Activated naive CD8-positive, alpha-beta T cell treated with anti-CD3 and anti-CD28 coated beads, Interleukin-2, amount 10 ng/mL, durations not matched to agents 7 days and 5 days (primary cell): ENCODE measurements at regions not wholly inside any gene's neighbourhood (a gene's known extent, or its start where the extent isn't known, plus 50 kb on each side); places are given as distances from the start of the nearest gene placed in this dataset.

Experiments
- ATAC-seq: fragments of 150-1000 bp; cut with Tn5 transposase; one replicate; pipeline ENCODE4 v1.10.0; 2021; ENCODE audit warnings: low read depth, moderate library complexity
- POLR2A ChIA-PET: fragments of 350-600 bp; sonication (Branson Sonifier 250); formaldehyde crosslinking; loops from one replicate; lab custom pipeline; 2021; ENCODE audit warnings: antibody characterized with exemption; lab: Charles Lee
- DNase-seq: peaks from one replicate; pipeline ENCODE4 v3.0.0; 2021
- H3K27ac Mint-ChIP-seq: one replicate; pipeline ENCODE4 v1.8.0; 2022; ENCODE audit warnings: mild to moderate bottlenecking, mixed read lengths
- H3K27me3 Mint-ChIP-seq: one replicate; pipeline ENCODE4 v1.8.0; 2022; ENCODE audit warnings: mild to moderate bottlenecking, moderate library complexity, mixed read lengths
- H3K36me3 Mint-ChIP-seq: one replicate; pipeline ENCODE4 v1.8.0; 2021; ENCODE audit warnings: mild to moderate bottlenecking, mixed read lengths
- H3K4me1 Mint-ChIP-seq: one replicate; pipeline ENCODE4 v1.8.0; 2021; ENCODE audit warnings: mixed read lengths
- H3K4me3 Mint-ChIP-seq: one replicate; pipeline ENCODE4 v1.8.0; 2022; ENCODE audit warnings: mild to moderate bottlenecking, moderate library complexity, mixed read lengths
- H3K9me3 Mint-ChIP-seq: one replicate; pipeline ENCODE4 v1.8.0; 2021; ENCODE audit warnings: mixed read lengths

DNA sequence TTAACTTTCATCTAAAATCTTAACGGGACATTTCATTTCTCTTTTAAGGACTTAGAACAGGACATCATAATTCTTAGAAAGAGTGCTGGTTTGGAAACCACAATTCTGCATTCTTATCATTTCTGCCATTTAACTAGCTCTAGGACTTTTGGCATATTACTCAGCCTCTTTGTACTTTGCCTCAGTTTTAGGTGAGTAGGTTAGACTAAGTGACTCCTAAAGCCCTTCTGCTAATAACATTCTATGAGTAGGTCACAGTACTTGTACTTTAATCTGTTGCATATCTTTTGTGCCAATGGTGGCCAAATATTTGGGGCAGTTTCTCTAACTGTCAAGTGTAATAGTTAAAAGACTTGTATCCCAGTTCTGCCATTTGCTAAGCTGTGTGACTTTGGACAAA lies 115.4 kb upstream of the NUDT6 start:
- peaks cover 25% of the 10 kb centered on the region for H3K36me3 Mint-ChIP-seq
- H3K27ac Mint-ChIP-seq = no peak overlapping the region
- H3K27me3 Mint-ChIP-seq = no peaks in the 10 kb centered on the region
- no peak overlapping the region for H3K4me3 Mint-ChIP-seq
- ATAC-seq (no peak), DNase-seq (no peak)
- POLR2A ChIA-PET = no interaction called here
- H3K4me1 Mint-ChIP-seq = peaks cover 4% of the 10 kb centered on the region
- H3K9me3 Mint-ChIP-seq = peaks cover 4% of the 10 kb centered on the region

DNA sequence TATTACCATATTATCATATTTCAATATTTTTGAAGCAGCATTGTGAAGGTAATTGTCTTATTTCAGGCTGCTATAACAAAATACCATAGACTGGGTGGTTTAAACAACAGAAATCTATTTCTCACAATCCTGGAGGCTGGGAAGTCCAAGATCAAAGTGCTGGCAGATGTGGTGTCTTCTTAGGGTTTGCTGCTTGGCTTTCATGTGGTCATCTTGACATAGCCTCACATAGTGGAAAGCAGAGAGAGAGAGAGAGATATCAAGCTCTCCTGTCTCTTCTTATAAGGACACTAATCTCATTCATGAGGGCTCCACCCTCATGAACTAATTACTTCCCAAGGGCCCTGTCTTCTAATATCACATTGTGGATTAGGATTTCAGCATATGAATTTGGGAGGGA lies 119.7 kb upstream of the NUDT6 start:
- DNase-seq = no peak
- no peak overlapping the region for H3K27ac Mint-ChIP-seq
- H3K4me1 Mint-ChIP-seq = peaks cover 9% of the 10 kb centered on the region
- POLR2A ChIA-PET = no interaction called here
- H3K36me3 Mint-ChIP-seq = peaks cover 41% of the 10 kb centered on the region
- no peaks in the 10 kb centered on the region for H3K27me3 Mint-ChIP-seq
- no peak for ATAC-seq
- no peak overlapping the region for H3K4me3 Mint-ChIP-seq
- peaks cover 8% of the 10 kb centered on the region for H3K9me3 Mint-ChIP-seq

DNA sequence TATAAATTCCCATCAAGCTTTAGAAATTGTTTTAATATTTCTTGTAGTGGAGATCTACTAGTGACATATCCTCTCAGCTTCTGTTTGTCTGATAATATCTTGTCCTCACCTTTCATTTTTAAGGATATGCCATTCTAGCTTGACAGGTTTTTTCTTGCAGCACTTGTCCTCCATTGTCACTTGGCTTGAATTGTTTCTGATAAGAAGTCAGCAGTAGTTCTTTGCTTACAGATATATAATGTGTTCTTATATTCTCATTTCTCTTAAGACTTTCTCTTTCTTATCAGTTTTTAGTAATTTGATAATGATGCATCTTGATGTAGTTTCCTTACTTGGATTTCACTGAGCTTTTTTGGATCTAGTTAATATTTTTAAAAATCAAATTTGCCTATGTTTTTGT lies 120.6 kb upstream of the NUDT6 start:
- H3K4me3 Mint-ChIP-seq = no peak overlapping the region
- DNase-seq (no peak), ATAC-seq (no peak)
- peaks cover 10% of the 10 kb centered on the region for H3K4me1 Mint-ChIP-seq
- peaks cover 12% of the 10 kb centered on the region for H3K9me3 Mint-ChIP-seq
- no peaks in the 10 kb centered on the region for H3K27me3 Mint-ChIP-seq
- H3K27ac Mint-ChIP-seq = no peak overlapping the region
- POLR2A ChIA-PET = no interaction called here
- H3K36me3 Mint-ChIP-seq = peaks cover 48% of the 10 kb centered on the region

DNA sequence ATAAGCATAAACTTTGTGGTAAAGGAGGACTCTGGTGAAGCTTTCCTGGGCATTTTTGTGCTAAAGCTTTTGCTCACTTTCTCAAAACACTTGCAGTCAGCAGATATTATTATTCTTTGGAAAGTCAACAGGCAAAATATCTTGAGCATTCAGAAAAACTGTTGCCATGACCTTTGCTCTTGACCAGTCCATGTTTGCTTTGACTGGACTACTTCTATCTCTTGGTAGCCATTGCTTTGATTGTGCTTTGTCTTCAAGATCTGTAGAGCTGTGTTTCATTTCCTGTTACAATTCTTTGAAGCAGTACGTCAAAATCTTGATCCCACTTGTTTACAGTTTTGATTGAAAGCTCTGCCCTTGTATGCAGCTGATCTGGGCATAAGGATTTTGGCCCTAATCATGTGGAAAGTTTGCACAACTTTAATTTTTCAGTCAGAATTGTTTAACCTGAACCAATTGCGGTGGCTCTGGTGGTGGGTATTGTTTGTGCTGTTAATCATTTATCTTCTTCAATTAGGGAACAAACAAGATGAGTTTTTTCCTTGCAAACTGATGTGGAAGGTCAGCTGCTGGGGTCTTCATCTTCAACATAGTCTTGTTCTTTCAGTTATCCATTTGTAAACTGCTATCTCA lies 121.5 kb upstream of the NUDT6 start:
- Mint-ChIP-seq H3K4me1 (peaks cover 11% of the 10 kb centered on the region), H3K9me3 (peaks cover 21% of the 10 kb centered on the region), H3K36me3 (peaks cover 56% of the 10 kb centered on the region), H3K4me3 (no peak overlapping the region), H3K27ac (no peak overlapping the region), H3K27me3 (no peaks in the 10 kb centered on the region)
- POLR2A ChIA-PET = no interaction called here
- DNase-seq (no peak), ATAC-seq (no peak)

DNA sequence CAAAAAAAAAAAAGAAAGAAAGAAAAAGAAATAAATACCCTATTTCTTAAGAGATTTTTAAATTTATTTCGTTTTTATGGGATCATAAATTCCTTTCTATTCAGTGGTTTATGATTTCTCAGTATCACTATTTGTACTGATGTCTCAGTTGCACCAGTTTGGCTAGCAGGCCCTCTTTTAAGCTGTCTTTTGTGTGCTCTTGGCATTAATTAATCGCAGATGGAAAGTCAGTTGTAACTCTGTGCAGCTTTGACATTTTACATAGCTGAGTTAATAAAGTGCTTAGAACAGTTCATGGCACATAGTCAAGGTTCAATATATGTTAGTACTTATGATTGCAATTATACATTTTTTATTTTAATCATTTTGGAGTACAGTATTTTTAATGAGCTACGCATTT lies 123.7 kb upstream of the NUDT6 start:
- no peaks in the 10 kb centered on the region for H3K27me3 Mint-ChIP-seq
- no peak overlapping the region for H3K27ac Mint-ChIP-seq
- POLR2A ChIA-PET = no interaction called here
- H3K9me3 Mint-ChIP-seq = peaks cover 27% of the 10 kb centered on the region
- H3K36me3 Mint-ChIP-seq = peaks cover 59% of the 10 kb centered on the region
- H3K4me1 Mint-ChIP-seq = peaks cover 11% of the 10 kb centered on the region
- ATAC-seq (no peak), DNase-seq (no peak)
- no peak overlapping the region for H3K4me3 Mint-ChIP-seq

DNA sequence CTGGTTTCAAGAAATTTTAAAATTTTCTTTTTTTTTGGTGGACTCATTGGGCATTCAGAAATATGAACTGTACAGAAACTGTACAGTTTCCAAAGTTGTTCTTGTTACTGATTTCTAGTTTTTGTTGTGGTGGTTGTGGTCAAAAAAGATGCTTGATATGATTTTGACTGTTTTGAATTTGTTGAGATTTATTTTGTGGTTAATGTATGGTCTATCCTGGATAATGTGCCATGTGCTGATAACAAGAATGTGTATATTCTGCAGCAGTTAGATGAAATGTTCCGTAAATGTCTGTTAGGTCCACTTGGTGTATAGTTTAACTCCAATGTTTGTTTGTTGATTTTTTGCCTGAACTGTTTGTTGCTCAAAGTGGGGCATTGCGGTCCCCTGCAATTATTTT lies 127.6 kb upstream of the NUDT6 start:
- H3K36me3 Mint-ChIP-seq = peaks cover 61% of the 10 kb centered on the region
- H3K27ac Mint-ChIP-seq = no peak overlapping the region
- peaks cover 27% of the 10 kb centered on the region for H3K9me3 Mint-ChIP-seq
- ATAC-seq (no peak), DNase-seq (no peak)
- no peak overlapping the region for H3K4me3 Mint-ChIP-seq
- POLR2A ChIA-PET = no interaction called here
- peaks cover 2% of the 10 kb centered on the region for H3K4me1 Mint-ChIP-seq
- no peaks in the 10 kb centered on the region for H3K27me3 Mint-ChIP-seq

DNA sequence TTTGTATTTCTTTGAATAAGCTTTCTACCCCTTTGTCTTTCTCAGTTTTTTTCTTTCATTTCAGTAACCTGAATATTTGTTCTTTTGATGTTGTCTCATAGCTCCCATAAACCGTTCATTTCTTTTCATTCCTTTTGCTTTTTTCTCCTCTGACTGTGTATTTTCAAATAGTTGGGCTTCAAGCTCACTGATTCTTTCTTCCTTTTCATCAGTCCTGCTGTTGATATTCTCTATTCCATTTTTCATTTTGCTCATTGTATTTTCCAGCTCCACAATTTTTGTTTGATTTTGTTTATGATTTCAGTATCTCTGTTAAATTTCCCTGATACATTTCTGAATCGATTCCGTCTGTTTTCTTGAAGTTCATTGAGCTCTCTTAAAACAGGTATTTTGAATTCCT lies 129.6 kb upstream of the NUDT6 start:
- no peak overlapping the region for H3K27ac Mint-ChIP-seq
- H3K36me3 Mint-ChIP-seq = peaks cover 56% of the 10 kb centered on the region
- H3K4me1 Mint-ChIP-seq = peaks cover 2% of the 10 kb centered on the region
- POLR2A ChIA-PET = no interaction called here
- ATAC-seq (no peak), DNase-seq (no peak)
- peaks cover 27% of the 10 kb centered on the region for H3K9me3 Mint-ChIP-seq
- no peaks in the 10 kb centered on the region for H3K27me3 Mint-ChIP-seq
- H3K4me3 Mint-ChIP-seq = no peak overlapping the region

DNA sequence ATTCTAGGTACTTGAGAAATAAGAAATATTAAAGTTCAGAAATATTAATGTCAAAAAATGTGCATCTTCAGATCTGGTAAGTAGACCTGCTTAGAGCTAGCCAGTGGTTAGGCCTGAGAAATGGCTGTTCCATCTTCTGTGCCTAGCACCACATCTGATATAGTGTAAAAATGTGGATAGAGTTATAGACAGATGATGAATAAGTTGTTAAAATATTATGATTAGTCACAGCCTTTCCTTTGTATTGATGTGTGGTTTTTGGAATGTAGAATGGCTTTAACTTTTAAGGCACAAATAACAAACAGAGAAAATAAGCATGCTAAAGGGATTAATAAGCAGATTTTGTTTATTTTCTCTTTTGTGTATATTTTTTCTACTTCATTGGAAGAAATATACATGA lies 133.5 kb upstream of the NUDT6 start:
- Mint-ChIP-seq H3K4me1 (no peaks in the 10 kb centered on the region), H3K36me3 (peaks cover 51% of the 10 kb centered on the region), H3K27me3 (no peaks in the 10 kb centered on the region), H3K4me3 (no peak overlapping the region), H3K9me3 (peaks cover 15% of the 10 kb centered on the region), H3K27ac (no peak overlapping the region)
- ATAC-seq (no peak), DNase-seq (no peak)
- POLR2A ChIA-PET = no interaction called here

DNA sequence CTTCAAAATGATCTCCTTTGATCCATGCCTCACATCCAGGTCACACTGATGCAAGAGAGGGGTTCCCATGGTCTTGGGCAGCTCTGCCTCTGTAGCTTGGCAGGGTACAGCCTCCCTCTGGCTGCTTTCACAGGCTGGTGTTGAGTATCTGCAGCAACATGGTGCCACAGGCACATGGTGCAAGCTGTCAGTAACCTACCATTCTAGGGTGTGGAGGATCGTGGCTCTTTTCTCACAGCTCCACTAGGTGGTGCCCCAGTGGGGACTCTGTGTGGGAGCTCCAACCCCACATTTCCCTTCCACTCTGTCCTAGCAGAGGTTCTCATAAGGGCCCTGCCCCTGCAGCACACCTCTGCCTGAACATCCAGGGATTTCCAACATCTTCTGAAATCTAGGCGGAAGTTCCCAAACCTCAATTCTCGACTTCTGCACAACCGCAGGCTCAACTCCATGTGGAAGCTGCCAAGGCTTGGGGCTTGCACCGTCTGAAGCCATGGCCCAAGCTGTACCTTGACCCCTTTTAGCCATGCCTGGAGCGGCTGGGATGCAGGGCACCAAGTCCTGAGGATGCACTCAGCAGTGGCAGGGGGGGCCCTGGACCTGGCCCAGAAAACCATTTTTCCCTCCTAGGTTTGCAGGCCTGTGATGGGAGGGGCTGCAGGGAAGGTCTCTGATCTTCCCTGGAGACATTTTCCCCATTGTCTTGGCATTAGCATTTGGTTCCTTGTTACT lies 137.8 kb upstream of the NUDT6 start:
- peaks cover 6% of the 10 kb centered on the region for H3K9me3 Mint-ChIP-seq
- no peak overlapping the region for H3K27ac Mint-ChIP-seq
- ATAC-seq = no peak
- DNase-seq = no peak
- H3K4me1 Mint-ChIP-seq = no peaks in the 10 kb centered on the region
- no peaks in the 10 kb centered on the region for H3K27me3 Mint-ChIP-seq
- H3K4me3 Mint-ChIP-seq = no peak overlapping the region
- H3K36me3 Mint-ChIP-seq = peaks cover 28% of the 10 kb centered on the region
- POLR2A ChIA-PET = no interaction called here

DNA sequence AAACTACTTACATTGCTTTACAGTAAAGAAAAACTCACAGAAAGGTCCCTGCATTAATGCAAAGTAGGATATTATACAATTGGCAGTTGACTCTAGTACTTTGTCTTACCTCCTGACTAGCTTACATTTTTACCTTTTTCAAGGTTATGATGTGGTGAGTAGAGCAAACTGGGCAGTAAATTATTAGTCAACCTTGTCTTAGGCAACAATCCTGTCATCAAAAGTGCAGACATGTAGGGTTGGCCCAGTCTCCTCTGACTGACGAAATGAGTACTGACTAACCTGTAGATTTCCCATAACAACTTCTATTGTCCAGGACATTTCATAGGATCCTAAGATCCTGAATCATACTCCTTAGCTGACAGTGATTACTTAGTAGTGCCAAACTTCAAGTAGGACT lies 142.0 kb upstream of the NUDT6 start:
- DNase-seq (no peak), ATAC-seq (no peak)
- no peak overlapping the region for H3K4me3 Mint-ChIP-seq
- no peak overlapping the region for H3K27ac Mint-ChIP-seq
- no peaks in the 10 kb centered on the region for H3K27me3 Mint-ChIP-seq
- peaks cover 12% of the 10 kb centered on the region for H3K36me3 Mint-ChIP-seq
- no peaks in the 10 kb centered on the region for H3K4me1 Mint-ChIP-seq
- POLR2A ChIA-PET = no interaction called here
- H3K9me3 Mint-ChIP-seq = peaks cover 2% of the 10 kb centered on the region

DNA sequence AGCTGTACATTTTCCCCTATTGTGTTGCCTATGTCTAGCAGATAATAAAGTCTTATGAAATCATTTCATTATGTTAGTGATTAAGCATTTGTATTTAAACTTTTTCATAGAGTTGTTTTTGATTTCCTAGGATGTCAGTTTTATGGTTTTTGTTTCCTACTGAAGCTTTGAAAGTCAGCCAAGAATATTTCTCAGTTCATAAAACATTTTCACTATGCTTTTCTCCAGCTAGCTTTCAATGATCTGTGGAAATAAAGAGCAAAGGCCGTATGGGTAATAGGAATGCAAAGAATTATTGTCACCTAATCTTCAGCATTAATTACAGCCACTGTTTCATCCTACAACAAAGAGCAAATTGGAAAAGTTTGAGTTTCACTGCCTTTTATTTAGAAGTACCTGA lies 145.7 kb upstream of the NUDT6 start:
- Mint-ChIP-seq H3K4me1 (no peaks in the 10 kb centered on the region), H3K27ac (no peak overlapping the region), H3K4me3 (no peak overlapping the region), H3K9me3 (no peaks in the 10 kb centered on the region), H3K27me3 (no peaks in the 10 kb centered on the region), H3K36me3 (no peaks in the 10 kb centered on the region)
- DNase-seq = no peak
- ATAC-seq = no peak
- POLR2A ChIA-PET = no interaction called here

DNA sequence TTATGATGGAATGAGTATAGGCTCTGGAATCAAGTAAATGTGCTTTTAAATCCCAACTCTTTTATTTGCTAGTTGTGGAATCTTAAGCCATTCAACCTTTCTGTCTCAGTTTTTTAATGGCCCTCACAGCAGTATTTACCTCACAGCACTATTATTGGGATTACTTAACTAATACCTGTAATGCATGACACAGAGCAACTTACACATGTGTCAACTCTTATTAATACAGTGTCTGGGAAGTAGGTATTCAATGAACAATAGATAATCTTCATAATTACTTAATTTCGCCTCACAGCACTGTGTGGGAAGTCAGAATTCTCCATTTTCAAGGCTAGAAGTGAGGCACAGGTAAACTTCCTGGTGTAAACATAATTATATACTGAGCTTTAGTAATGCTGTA lies 149.7 kb upstream of the NUDT6 start:
- H3K4me1 Mint-ChIP-seq = no peaks in the 10 kb centered on the region
- DNase-seq (no peak), ATAC-seq (no peak)
- H3K9me3 Mint-ChIP-seq = no peaks in the 10 kb centered on the region
- H3K27ac Mint-ChIP-seq = no peak overlapping the region
- no peaks in the 10 kb centered on the region for H3K36me3 Mint-ChIP-seq
- no peaks in the 10 kb centered on the region for H3K27me3 Mint-ChIP-seq
- POLR2A ChIA-PET = no interaction called here
- no peak overlapping the region for H3K4me3 Mint-ChIP-seq

DNA sequence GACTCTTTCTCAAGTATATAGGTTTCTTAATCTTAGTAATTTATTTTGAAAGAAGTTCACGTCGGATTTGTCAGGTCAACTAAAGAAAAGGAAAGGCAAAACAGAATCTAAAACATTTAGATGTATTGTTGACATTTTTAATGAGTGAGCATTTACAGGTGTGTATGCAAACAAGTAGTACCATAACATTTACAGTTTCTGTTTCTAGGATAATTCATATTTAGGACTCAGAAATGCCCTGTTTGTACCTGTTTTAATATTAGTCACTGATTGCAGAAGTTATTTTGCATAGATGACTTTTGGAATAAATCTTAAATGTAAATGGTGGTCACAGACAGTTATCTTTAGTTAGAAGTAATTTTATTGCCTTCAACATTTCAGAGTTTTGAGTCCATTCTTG lies 151.3 kb upstream of the NUDT6 start:
- DNase-seq (no peak), ATAC-seq (no peak)
- H3K4me1 Mint-ChIP-seq = no peaks in the 10 kb centered on the region

DNA sequence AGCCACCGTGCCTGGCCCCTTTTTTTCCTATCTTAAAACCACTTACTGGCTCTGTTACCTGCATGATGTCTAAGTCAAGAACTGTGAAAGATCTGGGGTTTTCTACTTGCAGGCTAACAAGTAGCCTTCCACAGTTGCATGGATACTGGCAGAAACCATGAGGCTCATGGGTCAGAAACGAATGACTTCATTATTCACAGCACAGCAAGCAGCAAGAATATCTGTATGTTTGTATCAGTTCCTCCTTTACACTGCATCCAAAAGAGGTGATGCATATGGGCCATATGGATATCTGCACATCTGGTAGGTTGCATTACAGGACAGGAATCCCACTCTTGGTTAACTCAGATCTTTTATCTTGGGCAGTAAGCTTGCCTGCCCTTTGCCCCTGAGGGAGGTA lies 154.9 kb upstream of the NUDT6 start:
- Mint-ChIP-seq H3K4me3 (no peak overlapping the region), H3K27ac (no peak overlapping the region), H3K9me3 (no peaks in the 10 kb centered on the region), H3K4me1 (no peaks in the 10 kb centered on the region), H3K36me3 (peaks cover 14% of the 10 kb centered on the region), H3K27me3 (no peaks in the 10 kb centered on the region)
- POLR2A ChIA-PET = no interaction called here
- no peak for ATAC-seq
- DNase-seq = no peak

More for the DNA sequence above, 151.3 kb upstream of the NUDT6 start:
- POLR2A ChIA-PET = interaction anchor here (0.7 kb wide), 1 partner anchor 114 kb away, joined by 4 read pairs; no protein-coding TSS in a partner anchor
- H3K4me3 Mint-ChIP-seq = no peak overlapping the region
- no peaks in the 10 kb centered on the region for H3K36me3 Mint-ChIP-seq
- no peaks in the 10 kb centered on the region for H3K27me3 Mint-ChIP-seq
- no peaks in the 10 kb centered on the region for H3K9me3 Mint-ChIP-seq
- H3K27ac Mint-ChIP-seq = no peak overlapping the region
